Breast epithelium (tissue), 3 donors: ENCODE measurements at regions not wholly inside any gene's neighbourhood (a gene's known extent, or its start where the extent isn't known, plus 50 kb on each side); places are given as distances from the start of the nearest gene placed in this dataset.

Source experiments
- POLR2A ChIP-seq: fragments of 450-650 bp; IDR thresholded peaks from one replicate; pipeline ENCODE4 v1.6.1; 2016; ENCODE audit warnings: antibody characterized with exemption, mild to moderate bottlenecking, moderate library complexity
- POLR2AphosphoS5 ChIP-seq, 3 donors: sonication (generic); formaldehyde crosslinking; IDR thresholded peaks; one replicate each; pipeline ENCODE4 v1.6.1; 2017; ENCODE audit warnings: antibody characterized with exemption in 3 of 3

GRCh38 chrX:124895947-124896346 lies 423.7 kb upstream of the TEX13C start:
- TF ChIP-seq POLR2A (no peak), POLR2AphosphoS5 (IDR thresholded peaks at IDR 0.05) (no peak)
